NB4 (cell line): ENCODE measurements at regions not wholly inside any gene's neighbourhood (a gene's known extent, or its start where the extent isn't known, plus 50 kb on each side); places are given as distances from the start of the nearest gene placed in this dataset.

ENCODE experiments used
- MYC ChIP-seq: IDR thresholded peaks from 2 replicates; pipeline ENCODE4 v1.6.1; 2011; ENCODE audit warnings: low read depth, low read length
- POLR2A ChIP-seq: IDR thresholded peaks from 2 replicates; pipeline ENCODE4 v1.6.1; 2011; ENCODE audit warnings: mild to moderate bottlenecking; ENCODE audit not compliant: insufficient read length; ENCODE audit errors: extremely low read depth
- TF ChIP-seq, protein P1 (sequence below): IDR thresholded peaks from one replicate; pipeline ENCODE4 v1.5.1; 2012; ENCODE audit warnings: low read depth, low read length
- TF ChIP-seq, protein P2 (sequence below): IDR thresholded peaks from 2 replicates; pipeline ENCODE4 v1.6.1; 2011; ENCODE audit warnings: low read depth, low read length

DNA sequence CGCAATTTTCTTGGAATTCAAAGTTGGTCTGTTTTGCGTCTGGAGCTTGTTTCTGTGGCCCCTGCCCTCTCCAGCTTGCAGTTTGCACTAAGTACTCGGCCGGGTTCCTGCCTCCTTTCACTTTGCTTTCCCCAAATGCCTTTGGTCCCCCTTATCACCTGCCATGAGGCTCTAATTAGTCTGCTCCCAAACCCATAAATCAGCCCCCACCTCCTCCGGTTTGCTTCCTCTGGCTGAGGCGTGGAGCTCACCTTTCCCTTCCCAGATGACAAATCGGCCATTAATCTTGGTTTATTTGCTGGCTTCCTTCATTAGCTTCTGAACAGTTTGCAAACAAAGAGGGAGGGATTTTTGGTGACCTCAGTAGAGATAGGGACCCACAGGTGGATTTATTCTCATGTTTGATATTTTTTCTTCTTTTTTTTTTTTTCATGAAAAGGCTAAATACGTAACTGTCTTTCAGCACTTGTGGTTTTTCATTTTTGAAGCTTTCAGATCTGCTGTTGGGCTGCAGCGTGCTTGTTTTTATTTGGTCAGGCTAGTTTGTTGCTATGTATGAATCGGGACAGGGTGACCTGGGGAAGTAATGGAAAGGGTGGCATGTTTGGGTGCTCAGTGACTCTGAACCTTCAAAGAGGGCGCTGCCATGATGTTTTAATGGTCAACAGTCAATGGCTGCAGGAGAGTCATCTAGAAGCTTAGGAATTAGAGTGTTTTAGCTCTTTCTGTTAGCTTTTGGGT, 121.7 kb upstream of the JAG1 start:
- TF ChIP-seq, protein P1, sequence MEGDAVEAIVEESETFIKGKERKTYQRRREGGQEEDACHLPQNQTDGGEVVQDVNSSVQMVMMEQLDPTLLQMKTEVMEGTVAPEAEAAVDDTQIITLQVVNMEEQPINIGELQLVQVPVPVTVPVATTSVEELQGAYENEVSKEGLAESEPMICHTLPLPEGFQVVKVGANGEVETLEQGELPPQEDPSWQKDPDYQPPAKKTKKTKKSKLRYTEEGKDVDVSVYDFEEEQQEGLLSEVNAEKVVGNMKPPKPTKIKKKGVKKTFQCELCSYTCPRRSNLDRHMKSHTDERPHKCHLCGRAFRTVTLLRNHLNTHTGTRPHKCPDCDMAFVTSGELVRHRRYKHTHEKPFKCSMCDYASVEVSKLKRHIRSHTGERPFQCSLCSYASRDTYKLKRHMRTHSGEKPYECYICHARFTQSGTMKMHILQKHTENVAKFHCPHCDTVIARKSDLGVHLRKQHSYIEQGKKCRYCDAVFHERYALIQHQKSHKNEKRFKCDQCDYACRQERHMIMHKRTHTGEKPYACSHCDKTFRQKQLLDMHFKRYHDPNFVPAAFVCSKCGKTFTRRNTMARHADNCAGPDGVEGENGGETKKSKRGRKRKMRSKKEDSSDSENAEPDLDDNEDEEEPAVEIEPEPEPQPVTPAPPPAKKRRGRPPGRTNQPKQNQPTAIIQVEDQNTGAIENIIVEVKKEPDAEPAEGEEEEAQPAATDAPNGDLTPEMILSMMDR: no peak
- TF ChIP-seq POLR2A: no peak
- TF ChIP-seq MYC: no peak
- TF ChIP-seq, protein P2, sequence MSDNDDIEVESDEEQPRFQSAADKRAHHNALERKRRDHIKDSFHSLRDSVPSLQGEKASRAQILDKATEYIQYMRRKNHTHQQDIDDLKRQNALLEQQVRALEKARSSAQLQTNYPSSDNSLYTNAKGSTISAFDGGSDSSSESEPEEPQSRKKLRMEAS: no peak
